HK-2 (cell line): ENCODE measurements at regions not wholly inside any gene's neighbourhood (a gene's known extent, or its start where the extent isn't known, plus 50 kb on each side); places are given as distances from the start of the nearest gene placed in this dataset.
A peak's percentile ranks its signal among the peaks of the same experiment; 100 is the strongest.
"Not testable (repeated sequence)": the region's sequence is repeated elsewhere in the genome, so short reads cannot be mapped to it uniquely, and the experiment has no call there.

Experiments
- DNase-seq: peaks from one replicate; pipeline ENCODE4 v3.0.0-alpha.2; 2018; ENCODE audit not compliant: unreplicated experiment

DNA sequence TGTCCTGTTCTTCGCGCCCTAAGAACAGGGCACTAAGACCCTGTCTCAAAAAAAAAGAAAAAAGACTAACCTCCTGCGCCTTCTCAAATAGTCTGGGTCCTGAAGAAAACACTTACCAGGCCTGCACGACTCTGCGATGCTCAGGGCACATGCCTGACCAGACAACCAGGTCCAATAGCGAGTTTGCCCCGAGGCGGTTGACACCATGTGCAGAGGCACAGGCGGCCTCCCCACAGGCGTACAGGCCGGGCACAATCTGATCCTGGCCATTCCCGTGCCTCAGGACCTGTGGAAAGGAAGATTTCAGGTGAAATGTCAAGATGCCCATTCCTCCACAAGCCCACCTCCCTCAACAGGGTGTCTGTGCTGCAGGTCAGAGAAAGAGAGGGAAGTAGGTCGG, 65.9 kb upstream of the TNK2 start:
- not testable (repeated sequence) for DNase-seq

DNA sequence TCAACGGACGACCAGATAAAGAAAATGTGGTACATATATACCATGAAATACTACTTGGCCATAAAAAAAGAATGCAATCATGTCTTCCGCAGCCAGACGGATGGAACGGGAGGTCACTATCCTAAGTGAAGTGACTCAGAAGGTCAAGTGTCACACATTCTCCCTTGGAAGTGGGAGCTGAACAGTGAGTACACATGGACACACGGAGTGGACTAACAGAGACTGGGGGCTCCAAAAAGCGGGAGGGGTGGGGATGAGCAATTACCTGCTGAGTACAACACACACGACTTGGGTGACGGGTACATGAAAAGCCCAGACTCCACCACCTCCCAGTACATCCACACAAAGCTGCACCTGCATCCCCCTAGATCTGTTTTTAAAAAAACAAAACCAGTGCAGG, 62.5 kb upstream of the TNK2 start:
- not testable (repeated sequence) for DNase-seq

DNA sequence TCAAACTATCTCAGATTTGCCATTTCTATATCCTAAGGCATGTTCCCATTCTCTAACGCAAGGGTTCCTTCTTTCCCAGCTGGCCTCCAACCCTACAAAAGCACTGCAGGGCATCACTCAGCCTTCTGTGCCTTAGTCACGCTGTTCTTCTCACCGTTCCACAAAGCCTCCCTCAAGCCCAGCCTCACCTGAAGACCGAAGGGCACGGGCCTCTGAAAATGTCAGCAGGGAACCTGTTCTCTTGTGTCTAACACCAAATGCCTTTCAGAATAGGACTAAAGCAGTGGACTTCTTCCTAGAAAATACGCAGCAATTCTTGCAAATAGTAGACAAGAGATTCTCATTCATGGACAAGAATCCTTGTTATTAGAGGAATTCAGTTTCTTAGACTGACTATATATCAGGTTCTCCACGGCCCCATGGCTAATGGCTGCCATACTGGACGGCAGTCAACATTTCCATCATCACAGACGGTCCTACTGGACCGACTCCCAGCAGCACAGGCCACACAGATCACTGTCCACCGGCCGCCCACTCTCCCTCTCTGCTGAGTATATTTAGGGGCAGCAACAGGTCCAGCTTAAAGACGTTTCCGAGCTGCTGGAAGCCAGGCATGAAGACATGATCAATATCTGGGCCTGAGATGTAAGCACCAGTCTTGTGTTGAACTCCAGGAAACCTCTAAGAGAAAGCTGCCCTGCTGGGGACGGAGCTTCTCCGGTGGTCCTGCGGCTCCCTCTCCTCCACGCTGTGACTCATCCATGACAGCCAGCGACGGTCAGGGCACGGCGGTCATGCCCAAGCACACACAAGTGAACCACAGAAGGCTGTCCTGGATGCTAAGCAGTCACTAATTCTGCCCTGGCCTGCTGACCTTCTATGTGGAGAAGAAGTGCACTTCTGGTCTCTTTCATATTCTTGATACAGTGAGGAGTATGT, 61.8 kb upstream of the TNK2 start:
- not testable (repeated sequence) for DNase-seq

DNA sequence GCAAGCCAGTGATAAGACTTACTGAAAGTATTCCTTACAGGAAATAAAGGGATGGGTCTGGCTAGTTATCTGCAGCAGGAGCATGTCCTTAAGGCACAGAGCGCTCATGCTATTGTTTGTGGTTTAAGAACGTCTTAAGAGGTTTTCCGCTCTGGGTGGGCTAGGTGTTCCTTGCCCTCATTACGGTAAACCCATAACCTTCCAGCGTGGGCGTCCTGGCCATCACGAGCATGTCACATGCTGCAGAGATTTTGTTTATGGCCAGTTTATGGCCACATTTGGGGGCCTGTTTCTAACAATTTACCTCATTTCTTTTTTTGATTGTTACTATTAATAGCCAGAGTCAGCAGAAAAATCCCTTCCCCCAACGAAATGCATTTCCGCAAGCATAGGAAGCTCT, 61.0 kb upstream of the TNK2 start:
- not testable (repeated sequence) for DNase-seq

DNA sequence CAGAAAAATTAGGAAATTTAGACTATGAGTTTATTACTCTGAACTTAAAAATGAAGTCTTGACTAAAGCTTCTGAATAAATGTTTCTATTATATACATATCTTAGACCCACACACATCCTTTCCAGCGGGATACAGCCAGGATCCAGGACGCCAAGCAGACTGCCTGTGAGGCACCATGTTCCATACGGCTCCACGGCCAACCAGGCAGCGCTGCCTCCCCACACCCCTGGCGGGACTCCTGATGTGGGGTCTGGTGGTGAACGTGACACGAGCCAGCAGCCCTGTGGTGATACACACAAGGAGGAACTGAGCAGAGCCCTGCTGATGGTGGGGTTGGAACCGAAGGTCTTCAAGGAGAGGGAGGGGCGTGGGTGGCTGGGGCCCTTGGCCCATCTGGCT, 59.8 kb upstream of the TNK2 start:
- DNase-seq = not testable (repeated sequence)

DNA sequence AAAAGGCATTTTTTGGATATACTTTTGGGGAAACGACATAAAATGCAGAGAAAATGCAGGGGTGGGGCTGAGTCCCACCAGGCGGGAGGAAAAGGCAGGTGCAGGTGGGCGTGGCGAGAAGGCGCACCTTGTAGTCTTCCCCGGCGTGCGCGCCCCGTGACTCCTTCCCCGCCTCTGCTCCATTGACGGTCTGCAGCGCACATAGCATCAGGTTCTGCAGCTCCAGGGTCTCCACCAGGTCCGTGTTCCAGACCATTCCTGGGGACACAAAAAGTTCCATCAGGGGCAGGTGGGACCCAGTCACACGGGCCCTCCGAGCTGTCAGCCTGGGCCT, 59.0 kb upstream of the TNK2 start:
- DNase-seq = not testable (repeated sequence)

DNA sequence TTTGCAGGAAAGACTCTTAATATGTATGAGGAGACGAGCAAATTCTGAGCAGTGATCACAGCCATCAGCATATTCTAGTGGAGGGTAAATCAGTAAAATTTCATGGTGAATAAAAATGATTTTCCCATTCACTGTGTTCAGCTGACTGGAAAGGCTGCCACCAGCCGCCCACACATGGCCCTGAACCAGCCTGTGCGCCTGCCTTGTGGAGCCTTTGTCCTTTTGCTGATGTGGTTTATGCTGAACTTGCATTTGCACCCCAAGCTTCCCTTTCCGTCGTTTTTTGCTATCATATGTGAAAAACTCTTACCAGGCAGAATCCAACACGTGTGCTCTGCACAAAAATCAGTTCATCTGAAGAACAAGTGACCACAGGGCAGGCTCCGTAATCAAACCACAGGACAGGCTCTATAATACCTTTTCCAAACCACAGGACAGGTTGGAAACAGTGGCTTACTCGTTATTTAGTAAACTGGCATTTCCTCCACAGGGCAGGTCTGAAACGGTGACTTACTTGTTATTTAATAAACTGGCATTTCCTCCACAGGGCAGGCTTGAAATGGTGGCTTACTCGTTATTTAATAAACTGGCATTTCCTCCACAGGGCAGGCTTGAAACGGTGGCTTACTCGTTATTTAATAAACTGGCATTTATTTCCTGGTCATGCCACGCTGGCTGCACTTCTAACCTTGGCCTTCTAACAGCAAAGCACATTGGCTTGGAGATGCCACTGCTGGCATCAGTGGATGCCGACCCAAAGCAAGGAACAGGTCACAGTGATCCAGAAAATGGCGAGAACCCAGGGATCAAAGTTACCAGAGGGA, 58.4 kb upstream of the TNK2 start:
- DNase-seq = not testable (repeated sequence)

DNA sequence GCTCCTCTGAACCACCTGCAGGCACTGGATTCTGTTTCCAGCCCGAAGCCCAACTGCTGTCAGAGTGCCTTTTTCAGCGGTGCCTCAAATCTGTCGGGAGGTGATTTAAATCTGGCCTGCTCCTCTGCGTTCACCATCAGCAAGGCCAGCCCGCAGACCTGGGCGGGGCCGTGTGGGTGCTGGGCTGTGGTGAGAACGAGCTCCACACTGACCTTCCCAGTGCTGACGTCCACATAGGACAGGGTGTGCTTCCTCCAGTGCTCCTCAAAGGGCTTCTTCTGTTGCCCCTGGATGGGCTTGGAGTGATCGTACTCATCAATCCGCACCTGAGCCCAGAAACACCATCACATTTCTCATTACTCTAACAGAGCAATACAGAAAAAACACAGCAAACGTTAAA, 56.9 kb upstream of the TNK2 start:
- not testable (repeated sequence) for DNase-seq

DNA sequence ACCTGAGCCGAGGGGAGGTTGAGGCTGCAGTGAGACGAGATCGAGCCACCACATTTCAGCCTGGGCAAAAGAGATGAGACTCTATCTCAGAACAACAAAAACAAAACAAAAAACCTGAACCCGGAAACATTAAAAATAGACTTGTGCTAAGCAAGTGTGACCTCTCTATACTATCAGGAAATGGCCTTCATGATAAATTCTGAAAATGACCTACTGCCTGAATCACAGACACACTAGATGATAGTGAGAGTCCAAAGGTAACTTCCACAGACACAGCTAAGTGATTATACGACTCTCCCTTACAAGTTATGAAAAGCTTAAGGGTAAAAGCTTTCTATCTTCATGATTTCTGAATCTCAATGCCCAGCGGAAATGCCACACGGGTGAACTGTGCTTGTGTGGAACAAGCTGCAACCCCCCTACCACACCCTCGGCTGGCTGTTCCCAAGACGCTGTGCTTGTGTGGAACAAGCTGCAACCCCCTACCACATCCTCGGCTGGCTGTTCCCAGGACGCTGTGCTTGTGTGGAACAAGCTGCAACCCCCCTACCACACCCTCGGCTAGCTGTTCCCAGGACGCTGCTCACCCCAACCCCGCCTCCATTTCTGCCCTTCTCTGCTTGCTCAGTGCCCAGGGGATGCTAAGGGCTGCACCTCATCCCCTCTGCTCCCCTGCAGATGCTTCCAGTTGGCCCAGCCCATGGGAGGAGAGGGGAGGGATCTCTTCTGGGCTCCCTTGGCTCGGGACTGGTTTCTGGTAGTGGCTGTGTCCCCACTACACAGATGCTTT, 56.2 kb upstream of the TNK2 start:
- not testable (repeated sequence) for DNase-seq

DNA sequence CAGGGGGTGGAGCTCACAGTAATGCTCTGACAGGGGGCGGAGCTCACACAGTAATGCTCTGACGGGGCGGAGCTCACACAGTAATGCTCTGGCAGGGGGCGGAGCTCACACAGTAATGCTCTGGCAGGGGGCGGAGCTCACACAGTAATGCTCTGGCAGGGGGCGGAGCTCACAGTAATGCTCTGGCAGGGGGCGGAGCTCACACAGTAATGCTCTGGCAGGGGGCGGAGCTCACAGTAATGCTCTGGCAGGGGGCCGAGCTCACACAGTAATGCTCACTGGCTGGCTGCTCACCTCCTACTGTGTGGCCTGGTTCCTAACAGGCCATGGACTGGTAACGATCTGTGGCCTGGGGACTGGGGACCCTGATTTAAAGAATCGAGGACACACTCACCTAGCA, 53.9 kb upstream of the TNK2 start:
- not testable (repeated sequence) for DNase-seq

DNA sequence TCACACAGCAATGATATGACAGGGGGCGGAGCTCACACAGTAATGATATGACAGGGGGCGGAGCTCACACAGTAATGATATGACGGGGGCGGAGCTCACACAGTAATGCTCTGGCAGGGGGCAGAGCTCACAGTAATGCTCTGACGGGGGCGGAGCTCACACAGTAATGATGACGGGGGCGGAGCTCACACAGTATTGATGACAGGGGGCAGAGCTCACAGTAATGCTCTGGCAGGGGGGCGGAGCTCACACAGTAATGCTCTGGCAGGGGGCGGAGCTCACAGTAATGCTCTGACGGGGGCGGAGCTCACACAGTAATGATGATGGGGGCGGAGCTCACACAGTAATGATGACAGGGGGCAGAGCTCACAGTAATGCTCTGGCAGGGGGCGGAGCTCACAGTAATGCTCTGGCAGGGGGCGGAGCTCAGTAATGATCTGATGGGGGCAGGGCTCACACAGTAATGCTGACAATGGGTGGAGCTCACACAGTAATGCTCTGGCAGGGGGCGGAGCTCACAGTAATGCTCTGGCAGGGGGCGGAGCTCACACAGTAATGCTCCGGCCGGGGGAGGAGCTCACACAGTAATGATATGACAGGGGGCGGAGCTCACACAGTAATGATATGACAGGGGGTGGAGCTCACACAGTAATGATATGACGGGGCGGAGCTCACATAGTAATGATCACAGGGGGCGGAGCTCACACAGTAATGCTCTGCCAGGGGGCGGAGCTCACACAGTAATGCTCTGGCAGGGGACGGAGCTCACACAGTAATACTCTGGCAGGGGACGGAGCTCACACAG, 52.8 kb upstream of the TNK2 start:
- DNase-seq = peak; percentile 22

DNA sequence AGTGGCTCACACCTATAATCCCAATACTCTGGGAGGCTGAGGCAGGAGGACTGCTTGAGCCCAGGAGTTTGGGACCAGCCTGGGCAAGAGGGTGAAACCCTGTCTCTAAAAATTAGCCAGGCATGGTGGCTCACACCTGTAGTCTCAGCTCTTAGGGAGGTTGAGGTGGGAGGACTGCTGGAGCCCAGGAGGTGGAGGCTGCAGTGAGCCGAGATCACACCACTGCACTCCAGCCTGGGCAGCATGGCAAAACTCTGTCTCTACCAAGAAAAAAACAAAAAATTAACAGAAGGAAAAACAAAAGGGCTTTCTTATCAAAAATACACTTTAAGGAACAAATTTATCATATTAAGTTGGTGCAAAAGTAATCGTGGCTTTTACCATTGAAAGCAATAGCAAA, 51.8 kb upstream of the TNK2 start:
- DNase-seq = not testable (repeated sequence)

DNA sequence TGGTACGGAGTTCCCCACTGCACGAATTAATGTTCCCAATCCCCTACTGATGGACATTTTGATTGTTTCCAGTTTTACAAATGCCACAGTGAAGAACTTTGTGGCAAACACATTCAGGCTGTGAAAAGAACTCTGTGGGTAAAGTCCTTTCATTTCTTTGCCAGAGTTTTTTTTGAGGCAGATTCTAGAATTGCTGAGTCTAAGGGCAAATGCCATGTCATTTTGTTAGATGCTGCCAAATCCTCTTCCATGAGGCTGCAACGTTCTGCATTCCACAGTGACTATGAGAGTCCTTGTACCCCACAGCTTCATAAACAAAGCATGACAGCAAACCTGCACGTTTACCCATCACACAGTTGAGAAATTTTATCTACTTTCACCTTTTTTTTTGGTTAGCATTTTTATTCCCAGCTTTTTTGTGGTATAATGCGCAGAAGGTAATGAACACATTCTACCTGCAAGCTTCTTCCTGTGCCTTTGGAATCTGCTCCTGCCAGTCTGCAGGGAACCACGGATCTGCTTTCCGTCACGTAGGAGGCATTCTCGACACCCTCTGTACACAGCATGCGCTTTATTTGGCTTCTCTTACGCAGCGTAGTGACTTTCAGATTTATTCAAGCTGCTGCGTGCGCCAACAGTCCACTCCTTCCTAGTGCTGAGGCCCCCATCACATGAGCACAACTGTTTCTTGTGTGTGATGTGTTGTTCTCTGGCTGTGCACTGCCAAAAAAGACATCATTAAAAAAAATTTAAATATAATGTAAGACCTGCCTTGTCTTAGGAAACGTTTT, 51.2 kb upstream of the TNK2 start:
- DNase-seq = not testable (repeated sequence)

DNA sequence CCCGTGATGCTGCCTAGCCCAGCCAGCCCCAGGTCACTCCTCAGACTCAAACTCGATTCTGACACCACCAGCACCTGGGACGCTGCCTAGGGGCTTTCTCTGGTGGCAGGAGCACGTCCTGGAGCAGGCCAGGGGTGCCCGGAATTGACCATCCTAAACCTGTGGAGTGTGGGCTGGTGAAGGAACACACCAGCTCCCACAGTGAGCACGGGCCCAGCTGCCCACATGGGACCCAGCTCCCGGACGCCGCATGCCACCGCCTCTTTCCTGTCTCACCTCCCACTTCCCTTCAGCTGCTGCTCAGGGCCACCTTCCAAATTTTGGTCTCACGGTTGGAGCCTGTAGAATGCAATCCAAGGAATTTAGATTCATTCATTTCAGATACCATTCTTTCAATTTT, 50.4 kb upstream of the TNK2 start:
- DNase-seq = not testable (repeated sequence)
